ENCODE measurements at regions not wholly inside any gene's neighbourhood (a gene's known extent, or its start where the extent isn't known, plus 50 kb on each side); places are given as distances from the start of the nearest gene placed in this dataset.

DNA sequence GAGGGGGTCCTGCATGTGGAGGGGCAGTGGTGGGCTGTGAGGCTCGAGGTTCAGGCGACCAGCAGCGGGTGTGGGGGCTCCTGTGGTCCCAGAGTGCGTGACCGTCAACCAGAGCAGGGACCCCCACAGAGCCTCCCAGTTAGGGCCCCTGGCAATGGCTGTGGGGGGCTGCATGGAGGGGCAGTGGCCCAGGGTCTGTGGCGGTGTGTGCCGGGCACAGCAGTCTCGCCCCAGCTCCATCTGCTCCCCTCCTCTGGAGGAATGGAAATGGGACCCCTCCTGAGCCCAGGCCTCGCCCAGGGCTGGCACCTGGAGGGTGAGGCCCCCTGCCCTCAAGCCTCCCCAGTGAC is 210.8 kb upstream of the C14orf180 start:
- no peaks in the 10 kb centered on the region for H3K36me3 Mint-ChIP-seq (ENCODE audit: low read depth)
- TF ChIP-seq, protein P1, sequence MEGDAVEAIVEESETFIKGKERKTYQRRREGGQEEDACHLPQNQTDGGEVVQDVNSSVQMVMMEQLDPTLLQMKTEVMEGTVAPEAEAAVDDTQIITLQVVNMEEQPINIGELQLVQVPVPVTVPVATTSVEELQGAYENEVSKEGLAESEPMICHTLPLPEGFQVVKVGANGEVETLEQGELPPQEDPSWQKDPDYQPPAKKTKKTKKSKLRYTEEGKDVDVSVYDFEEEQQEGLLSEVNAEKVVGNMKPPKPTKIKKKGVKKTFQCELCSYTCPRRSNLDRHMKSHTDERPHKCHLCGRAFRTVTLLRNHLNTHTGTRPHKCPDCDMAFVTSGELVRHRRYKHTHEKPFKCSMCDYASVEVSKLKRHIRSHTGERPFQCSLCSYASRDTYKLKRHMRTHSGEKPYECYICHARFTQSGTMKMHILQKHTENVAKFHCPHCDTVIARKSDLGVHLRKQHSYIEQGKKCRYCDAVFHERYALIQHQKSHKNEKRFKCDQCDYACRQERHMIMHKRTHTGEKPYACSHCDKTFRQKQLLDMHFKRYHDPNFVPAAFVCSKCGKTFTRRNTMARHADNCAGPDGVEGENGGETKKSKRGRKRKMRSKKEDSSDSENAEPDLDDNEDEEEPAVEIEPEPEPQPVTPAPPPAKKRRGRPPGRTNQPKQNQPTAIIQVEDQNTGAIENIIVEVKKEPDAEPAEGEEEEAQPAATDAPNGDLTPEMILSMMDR (IDR thresholded peaks at IDR 0.05) = no peak
- H3K27me3 Mint-ChIP-seq (ENCODE audit: low read depth) = peaks cover 17% of the 10 kb centered on the region

DNA sequence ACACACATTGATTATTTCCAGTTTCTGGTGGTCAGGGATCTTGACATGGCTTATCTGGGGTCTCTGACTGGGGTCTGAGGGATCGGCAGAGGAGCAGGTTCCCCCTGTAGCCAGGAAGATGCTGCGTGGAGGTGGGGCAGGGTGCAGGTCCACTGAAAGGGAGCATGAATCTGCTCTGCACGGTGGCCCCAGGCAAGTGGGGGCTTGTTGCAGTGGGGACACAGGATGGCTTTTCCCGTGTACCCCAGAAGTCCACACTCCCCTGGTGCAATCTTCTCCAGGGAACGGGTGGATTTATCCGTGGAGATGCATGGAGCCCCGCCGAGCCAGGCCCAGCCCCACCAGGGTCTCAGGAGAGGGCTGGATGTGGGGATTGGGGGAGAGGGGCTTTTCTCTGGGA is 210.4 kb upstream of the C14orf180 start:
- H3K4me3 Mint-ChIP-seq (ENCODE audit: unreplicated experiment) = no peak overlapping the region
- DNase-seq (ENCODE audit: low spot score) = peak; percentile 59
- peaks cover 4% of the 10 kb centered on the region for H3K9me3 Mint-ChIP-seq (ENCODE audit: low read depth)
- TF ChIP-seq, protein P1 (IDR thresholded peaks at IDR 0.05) = no peak
- no peaks in the 10 kb centered on the region for H3K36me3 Mint-ChIP-seq (ENCODE audit: low read depth)
- H3K27me3 Mint-ChIP-seq (ENCODE audit: low read depth) = peaks cover 18% of the 10 kb centered on the region
- H3K27ac Mint-ChIP-seq (ENCODE audit: unreplicated experiment) = no peak overlapping the region
- no peaks in the 10 kb centered on the region for H3K4me1 Mint-ChIP-seq (ENCODE audit: low read depth)

More for the DNA sequence above, 210.8 kb upstream of the C14orf180 start:
- Mint-ChIP-seq H3K4me1 (ENCODE audit: low read depth) (no peaks in the 10 kb centered on the region), H3K27ac (ENCODE audit: unreplicated experiment) (no peak overlapping the region), H3K4me3 (ENCODE audit: unreplicated experiment) (no peak overlapping the region), H3K9me3 (ENCODE audit: low read depth) (peaks cover 4% of the 10 kb centered on the region)
- peak; percentile 69 for DNase-seq (ENCODE audit: low spot score)

DNA sequence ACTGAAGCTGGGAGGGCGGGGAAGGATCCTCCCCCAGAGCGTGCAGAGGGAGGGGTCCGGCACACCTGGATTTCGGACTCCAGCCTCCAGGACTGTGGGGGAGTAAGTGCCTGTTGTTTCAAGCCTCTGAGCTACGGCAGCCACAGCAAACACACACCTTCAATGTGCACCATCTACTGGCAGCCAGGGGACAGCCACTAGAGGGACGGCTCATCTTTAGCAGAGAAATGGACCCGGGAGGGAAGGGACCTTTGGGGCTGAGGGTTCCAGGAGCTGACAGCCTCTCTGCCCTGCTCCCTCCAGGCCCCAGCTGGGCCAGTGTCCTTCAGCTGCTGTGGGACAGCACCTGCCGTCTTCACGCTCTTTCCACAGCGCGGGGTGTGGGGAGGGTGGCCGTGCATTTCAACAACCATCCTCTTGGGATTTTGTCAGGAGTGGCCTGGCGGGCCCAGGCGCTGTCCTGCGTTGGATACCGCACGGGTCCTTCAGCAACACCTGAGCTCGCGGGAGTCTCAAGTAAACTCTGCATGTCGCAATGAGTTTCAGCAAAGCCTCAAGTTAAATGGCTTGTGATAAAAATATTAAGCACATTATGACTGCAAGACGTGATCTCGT is 209.2 kb upstream of the C14orf180 start:
- Mint-ChIP-seq H3K27ac (ENCODE audit: unreplicated experiment) (no peak overlapping the region), H3K9me3 (ENCODE audit: low read depth) (peaks cover 4% of the 10 kb centered on the region), H3K4me1 (ENCODE audit: low read depth) (no peaks in the 10 kb centered on the region), H3K36me3 (ENCODE audit: low read depth) (no peaks in the 10 kb centered on the region), H3K4me3 (ENCODE audit: unreplicated experiment) (no peak overlapping the region), H3K27me3 (ENCODE audit: low read depth) (peaks cover 16% of the 10 kb centered on the region)
- TF ChIP-seq, protein P1 (IDR thresholded peaks at IDR 0.05) = peak; percentile 38
- DNase-seq (ENCODE audit: low spot score) = peak; percentile 59

GRCh38 chr14:104371031-104371430 is 208.5 kb upstream of the C14orf180 start:
- no peaks in the 10 kb centered on the region for H3K36me3 Mint-ChIP-seq (ENCODE audit: low read depth)
- H3K27ac Mint-ChIP-seq (ENCODE audit: unreplicated experiment) = no peak overlapping the region
- H3K27me3 Mint-ChIP-seq (ENCODE audit: low read depth) = peaks cover 14% of the 10 kb centered on the region
- DNase-seq (ENCODE audit: low spot score) = peak; percentile 61
- no peaks in the 10 kb centered on the region for H3K4me1 Mint-ChIP-seq (ENCODE audit: low read depth)
- TF ChIP-seq, protein P1 (IDR thresholded peaks at IDR 0.05) = no peak
- H3K9me3 Mint-ChIP-seq (ENCODE audit: low read depth) = peaks cover 4% of the 10 kb centered on the region
- H3K4me3 Mint-ChIP-seq (ENCODE audit: unreplicated experiment) = no peak overlapping the region

DNA sequence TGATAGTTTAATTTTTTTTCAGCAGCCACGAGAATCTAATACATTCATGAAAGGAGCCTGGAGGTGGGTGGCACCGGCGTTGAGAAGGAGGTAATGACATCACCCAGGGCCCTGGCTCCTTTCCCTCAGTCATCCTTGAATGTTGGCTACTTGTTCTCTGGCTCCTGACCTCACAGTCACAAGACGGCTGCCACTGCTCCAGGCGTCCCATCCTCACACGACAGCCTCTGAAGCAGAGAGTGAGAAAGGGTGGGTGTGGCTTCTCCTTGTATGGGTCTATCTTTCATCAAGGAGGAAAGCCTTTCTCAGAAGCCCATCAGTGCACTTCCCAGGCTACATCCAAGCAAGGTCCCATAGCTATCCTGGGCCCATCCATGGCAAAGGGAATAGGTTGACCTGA is 207.6 kb upstream of the C14orf180 start:
- peaks cover 4% of the 10 kb centered on the region for H3K9me3 Mint-ChIP-seq (ENCODE audit: low read depth)
- no peak overlapping the region for H3K4me3 Mint-ChIP-seq (ENCODE audit: unreplicated experiment)
- H3K36me3 Mint-ChIP-seq (ENCODE audit: low read depth) = no peaks in the 10 kb centered on the region
- H3K4me1 Mint-ChIP-seq (ENCODE audit: low read depth) = no peaks in the 10 kb centered on the region
- H3K27me3 Mint-ChIP-seq (ENCODE audit: low read depth) = peaks cover 16% of the 10 kb centered on the region
- H3K27ac Mint-ChIP-seq (ENCODE audit: unreplicated experiment) = no peak overlapping the region
- peak; percentile 36 for DNase-seq (ENCODE audit: low spot score)
- TF ChIP-seq, protein P1 (IDR thresholded peaks at IDR 0.05) = no peak

Data from chondrocyte (in vitro differentiated cells).